HG03039 (cell line): ENCODE measurements at regions not wholly inside any gene's neighbourhood (a gene's known extent, or its start where the extent isn't known, plus 50 kb on each side); places are given as distances from the start of the nearest gene placed in this dataset.

Source experiments
- ATAC-seq: cut with Tn5 transposase; IDR thresholded peaks from one replicate; pipeline ENCODE4 v1.9.1; 2021; ENCODE audit warnings: mild to moderate bottlenecking, moderate library complexity; ENCODE audit not compliant: unreplicated experiment

DNA sequence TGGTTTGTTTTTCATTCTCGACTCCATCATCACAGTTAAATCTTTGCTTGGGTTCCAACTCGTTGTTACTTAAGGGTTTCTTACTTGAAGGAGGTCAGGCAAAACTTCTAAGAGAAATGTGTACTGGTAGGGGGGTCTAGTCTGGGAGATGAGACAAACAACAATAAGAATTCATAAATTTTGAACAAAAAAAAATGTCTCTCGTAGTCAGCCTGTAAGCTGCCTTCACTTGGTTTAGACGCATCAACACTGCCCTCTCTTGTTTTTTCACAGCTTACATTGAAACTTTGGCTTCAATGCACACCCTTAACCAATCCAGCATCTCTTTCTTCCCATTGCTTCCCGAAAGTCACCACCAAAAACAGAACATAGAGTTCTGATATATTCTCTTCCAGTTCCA is 576.4 kb upstream of the PIK3C3 start:
- ATAC-seq = no peak

DNA sequence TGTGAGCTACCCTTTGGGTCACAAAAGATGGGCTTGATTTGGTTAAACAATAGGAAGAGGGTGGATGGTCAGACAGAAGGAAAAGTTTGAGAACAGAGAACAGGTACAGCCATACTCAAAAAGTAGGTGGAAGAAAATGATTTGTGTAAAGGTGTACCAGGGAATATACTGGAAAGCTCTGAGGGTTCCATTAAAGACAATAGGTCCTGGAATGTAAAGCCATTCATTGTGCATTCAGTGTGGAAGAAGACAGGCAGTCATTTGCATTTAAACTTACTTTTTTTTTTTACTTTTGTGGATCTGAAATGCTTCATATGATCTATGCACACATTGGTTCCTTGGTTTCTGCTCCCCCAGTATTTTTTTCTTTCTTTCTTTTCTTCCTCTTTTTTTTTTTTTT is 581.4 kb upstream of the PIK3C3 start:
- ATAC-seq = no peak

DNA sequence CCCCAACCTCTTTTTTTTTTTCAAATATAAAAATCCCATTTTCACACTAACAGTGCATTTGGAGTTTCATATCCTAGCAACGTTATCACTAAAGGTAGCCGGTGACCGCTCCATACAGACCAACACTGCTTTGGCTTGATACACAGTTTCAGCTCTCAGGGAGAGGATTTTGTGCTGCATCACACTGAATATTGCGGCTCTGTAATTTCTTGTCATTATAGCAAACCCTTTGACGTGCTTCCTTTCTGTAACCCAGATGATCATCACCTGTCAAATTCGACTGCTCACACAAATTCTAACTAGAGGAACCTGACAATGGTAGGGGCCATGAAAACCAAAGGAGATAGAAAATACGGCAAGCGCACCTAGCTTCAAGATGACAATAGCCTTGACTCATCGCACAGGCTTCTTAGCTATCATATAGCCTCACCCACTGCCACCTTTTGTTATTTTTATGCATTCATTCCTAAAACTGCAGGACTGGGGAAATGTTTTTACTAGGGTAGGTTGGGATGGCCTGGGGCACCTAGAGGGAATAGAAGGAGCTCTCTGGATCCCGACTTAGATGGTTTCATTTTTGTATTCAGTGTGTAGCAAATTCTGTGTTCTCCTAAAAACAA is 582.9 kb upstream of the PIK3C3 start:
- ATAC-seq = no peak

DNA sequence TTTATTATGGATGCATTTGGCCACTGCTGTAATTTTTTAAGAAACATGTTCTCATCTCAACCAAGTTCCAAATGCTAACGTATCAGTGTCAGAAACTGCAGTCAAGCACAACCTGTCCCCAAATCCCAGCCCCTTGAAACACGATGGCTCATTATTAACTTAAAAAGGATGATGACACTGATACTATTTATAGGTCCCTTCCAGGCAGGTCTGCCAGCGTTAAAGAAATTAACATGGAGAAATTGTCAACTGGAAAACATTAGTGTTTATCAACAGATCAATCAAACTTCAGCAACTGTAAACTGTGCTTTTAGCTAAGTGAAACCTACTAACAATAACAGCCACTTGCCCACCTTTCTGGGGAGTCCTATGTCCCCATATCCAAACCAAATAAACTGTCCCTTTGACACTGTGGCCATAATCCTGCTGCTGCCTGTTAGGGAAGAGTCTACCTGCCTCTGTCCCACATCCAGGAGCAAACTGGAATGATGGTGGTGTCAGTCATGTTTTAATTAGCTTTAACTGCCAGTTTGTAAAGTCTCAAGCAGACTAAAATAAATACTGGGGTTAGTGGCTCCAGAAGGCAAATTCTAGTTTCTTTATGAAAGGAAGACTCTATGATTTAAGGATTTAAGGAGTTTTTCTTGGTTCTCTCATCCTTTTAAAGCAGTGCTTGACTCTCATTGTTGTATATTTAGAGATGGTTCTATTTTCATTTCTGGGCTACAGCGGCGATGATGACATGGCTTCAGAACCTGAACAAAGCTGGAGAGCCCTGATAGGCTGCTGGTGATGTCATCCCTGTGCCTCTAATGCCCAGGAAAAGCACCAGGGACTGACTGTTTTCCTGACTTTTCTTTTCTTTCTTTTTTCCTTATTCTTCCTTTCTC is 583.6 kb upstream of the PIK3C3 start:
- no peak for ATAC-seq

DNA sequence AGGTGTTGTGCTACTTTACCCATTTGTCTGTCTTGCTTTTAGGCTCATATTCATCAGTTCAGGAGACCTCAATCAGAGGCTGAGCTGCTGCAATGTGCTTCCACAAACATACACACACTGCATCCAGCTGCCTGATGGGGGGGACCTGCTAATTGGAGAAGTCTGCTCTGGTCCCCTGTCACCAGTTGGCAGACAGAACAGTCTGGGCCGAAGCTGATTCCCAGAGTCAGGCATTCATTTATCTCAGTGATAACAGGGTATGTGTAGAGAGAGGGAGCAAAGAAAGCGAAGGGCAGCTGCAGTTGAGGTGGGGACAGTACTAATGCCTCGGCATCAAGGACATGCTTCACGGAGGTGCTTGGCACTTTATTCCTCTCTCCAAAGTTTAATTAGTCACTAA is 584.3 kb upstream of the PIK3C3 start:
- ATAC-seq = no peak

DNA sequence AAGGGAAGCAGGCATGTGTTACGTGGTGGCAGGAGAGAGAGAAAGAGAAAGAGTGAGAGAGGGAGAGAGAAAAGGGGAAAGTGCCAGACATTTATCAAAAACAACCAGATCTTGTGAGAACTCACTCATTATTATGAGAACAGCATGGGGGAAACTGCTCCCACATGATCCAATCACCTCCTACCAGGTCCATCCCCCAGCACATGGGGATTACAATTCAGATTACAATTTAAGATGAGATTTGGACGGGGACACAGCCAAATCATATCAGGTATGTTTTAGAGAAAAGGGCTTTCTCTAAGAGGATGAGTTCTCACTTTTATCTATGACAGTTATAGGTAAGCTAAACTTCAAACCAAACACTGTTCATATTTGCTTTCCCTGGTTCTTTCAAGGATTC is 597.3 kb upstream of the PIK3C3 start:
- ATAC-seq = no peak

DNA sequence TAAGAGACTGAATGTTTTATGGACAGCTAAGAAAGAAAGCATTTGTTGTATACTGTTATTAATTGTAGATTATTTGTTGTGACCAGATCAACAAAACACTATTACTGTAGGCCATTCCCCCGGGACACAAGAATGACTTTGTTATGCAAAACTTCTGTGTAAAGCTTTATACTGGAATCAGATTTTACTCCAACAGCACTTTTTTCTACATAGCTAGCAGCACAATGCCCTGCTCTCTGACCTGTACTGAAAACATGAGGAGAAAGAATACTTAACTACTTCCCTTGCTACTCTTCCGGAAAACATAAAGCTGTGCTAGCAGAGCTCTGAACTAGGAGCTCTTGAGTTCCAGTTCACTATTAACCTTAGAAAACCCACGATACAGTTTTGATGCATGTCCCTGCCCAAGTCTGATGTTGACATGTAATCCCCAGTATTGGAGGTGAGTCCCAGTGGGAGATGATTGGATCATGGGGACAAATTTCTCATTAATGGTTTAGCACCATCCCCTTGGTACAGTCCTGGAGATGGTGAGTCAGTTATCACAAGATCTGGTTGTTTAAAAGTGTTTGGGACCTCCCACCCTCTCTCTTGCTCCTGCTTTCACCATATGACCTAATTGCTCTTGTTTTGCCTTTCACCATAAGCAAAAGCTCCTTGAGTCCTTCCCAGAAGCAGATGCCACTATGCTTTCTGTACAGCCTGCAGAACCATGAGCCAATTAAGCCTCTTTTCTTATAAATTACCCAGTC is 601.1 kb upstream of the PIK3C3 start:
- ATAC-seq = no peak

DNA sequence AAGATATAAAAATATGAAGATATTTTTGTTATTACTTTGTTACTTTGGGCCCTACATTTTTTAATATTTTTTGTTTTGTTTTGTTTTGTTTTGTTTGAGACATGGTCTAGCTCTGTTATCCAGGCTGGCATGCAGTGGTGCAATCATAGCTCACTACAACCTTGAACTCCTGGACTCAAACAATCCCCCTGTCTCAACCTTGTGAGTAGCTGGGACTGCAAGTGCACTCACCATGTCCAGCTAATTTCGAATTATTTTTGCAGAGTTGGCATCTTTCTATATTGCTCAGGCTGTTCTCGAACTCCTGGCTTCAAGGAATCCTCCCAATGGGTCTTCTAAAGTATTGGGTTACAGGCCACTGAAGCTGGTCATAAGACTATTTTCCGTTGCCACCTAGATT is 603.6 kb upstream of the PIK3C3 start:
- no peak for ATAC-seq

DNA sequence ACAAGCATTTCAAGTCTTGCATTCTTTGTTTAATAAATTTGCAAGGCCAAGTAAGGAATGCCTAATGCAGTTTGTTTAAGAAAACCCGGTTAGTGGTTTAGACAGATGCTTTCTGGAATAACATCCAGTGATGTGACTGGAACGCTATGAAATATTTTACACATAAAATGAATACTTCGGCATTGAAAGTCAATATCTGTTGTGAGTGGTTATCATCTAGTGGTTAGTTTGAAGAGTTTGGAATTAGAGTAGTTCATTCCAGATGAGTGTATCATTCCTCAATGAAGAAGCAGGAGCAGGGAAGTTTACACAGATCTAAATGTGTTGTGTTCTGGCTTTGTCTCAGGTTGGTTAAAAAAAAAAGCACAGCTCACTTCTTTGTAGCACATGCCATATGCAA is 608.0 kb upstream of the PIK3C3 start:
- no peak for ATAC-seq

DNA sequence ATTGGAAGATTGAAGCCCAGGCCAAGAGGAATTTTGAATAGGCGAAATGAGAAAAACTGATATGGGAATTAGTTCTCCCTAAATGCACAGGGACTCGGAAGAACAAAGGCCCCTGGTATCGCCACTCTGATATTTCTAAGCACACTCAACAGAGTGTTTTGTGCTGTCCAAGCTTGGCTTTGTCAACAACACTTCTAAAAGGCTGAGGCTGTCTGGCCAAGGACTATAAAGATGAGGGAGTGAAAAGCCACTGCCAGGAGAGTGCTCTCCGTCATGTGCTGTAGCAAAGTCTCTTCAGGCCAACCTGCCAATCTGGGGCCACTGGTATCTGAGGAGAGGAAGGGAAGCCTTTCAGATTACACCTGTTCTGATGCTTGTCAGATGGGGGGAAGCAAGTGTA is 611.2 kb upstream of the PIK3C3 start:
- ATAC-seq = no peak

DNA sequence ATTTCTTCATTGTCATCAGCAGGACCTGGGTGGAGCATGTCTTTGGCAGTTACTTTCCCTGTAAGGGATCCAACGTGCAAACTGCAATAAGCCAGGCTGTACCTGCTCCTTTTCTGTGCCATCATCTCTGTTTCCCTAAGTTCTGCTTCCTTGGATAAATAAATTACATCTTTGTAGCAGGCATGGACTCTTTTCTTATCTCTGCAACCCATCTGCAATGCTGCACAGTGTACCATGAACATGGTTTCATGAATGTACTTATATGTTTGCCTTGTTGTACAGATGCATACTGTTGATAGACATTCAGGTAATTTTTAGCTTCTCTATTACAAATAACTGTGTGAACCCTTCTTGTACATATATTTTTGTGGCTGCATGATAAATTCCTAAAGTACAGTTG is 616.7 kb upstream of the PIK3C3 start:
- no peak for ATAC-seq

DNA sequence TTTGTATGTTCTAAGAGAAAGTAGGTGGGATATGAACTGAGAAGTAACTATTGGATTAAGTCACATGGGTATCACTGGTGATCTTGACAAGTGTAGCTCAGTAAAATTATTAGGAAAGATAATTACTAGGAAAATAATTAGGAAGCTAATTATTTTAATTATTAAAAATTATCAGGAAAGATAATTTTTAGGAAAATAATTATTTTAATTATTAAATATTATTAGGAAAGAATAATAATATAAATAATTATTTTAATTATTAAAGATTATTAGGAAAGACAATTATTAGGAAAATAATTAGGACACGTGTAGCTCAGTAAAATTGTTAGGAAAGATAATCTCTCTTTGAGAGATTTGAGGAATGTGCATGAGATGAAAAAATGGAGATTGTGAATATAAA is 623.4 kb upstream of the PIK3C3 start:
- no peak for ATAC-seq

DNA sequence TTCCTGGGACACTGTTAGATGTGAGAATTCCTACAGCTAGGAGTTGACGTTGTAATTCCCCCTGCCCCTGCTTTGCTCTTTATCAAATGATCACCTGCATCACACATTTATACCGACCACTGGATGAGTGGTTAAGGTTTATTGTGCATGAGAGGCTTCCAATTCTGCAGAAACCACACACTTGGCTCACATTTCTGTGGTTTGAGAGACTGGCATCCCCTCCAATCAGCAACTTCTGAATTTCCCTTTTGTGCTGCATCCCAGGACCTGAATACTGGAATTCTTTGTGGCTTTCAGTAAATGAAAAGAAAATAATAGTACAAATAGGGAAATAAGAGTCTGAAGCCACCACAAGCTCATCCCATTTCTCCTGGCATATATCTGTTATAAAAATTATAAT is 628.7 kb upstream of the PIK3C3 start:
- no peak for ATAC-seq

DNA sequence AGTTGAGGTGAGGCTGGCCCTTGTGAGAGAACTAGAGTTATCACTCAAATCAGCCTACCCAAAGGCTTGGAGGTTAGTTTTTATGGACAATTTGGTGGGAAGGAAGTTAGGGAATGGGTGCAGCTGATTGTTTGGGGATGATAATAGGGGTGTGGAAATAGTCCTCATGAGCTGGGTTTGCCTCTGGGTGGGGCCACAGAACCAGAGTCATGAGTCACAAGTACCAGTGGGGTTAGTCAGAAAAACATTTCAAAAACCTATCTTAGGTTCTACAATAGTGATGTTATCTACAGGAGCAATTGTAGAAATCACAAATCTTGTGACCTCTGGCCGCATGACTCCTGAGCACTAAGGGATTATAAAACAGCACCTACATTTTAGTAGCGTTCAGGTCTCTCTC is 630.1 kb upstream of the PIK3C3 start:
- ATAC-seq = no peak

DNA sequence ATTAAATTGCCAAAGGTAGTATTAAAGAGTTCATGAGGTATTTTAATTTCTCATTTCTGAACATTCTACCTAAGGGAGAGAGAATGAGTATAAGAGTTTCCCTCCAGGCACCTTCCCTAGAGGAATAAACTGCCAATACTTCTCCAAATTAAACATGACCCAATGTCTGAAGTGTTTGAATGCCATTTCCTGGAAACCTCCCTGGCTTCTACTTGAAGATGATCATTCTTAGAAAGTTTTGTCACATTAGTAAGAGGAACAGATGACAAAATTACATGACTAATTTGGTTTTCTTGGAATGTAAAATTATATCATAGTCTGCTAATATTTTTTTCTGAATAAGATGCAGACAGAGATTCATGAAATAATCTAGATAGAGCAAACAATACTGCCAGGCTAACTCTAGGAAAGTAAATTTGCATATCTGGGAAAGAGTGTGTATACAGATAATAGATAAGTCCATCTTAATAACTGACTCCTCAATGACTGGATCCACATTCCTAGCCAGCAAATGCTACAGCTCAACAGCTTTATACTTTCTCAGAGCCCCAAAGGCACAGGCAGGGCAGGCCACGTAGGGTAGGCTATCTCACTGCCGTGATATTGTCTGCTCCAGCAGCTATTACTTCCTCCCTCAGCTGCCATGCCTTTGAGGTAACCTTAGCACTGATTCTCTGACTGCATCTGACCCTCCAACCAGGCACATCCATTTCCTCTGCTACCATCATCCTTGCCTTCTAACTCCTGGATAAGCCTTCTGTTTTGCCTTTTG is 630.8 kb upstream of the PIK3C3 start:
- no peak for ATAC-seq

DNA sequence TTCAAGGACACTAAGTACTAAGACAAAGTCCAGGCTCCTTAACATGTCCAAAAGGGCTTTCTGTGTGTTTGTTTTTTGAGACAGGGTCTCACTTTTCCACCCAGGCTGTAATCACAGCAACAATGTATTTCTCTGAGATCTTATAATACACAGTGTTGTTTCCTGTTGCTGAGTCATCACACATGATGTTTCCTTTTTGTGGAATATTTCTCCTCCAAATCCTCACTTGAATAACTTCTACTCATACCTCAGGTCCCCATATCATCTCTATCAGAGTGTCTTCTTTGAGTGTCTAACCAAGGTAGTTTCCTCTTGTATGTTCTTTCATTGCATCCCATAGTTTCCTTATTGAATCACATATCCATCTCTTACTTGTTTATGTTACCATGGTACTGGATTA is 632.0 kb upstream of the PIK3C3 start:
- no peak for ATAC-seq

DNA sequence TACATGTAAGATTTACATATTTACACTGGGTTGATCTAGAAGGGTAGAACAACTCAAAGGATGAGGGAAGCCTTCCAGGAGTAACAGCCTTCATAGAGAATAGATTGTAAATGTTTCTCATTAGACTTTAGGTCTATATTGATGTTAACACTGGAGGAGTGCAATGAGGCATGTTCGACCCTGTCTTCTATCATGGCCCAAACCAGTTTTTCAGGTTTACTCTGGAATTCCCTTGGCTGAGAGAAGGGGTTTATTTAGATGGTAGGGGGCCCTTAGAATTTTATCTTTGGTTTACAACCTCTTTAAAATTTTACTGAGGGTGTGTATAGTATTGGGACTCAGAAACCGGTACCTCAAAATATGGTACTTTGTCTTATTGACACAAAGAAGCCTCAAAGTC is 634.9 kb upstream of the PIK3C3 start:
- ATAC-seq = no peak

DNA sequence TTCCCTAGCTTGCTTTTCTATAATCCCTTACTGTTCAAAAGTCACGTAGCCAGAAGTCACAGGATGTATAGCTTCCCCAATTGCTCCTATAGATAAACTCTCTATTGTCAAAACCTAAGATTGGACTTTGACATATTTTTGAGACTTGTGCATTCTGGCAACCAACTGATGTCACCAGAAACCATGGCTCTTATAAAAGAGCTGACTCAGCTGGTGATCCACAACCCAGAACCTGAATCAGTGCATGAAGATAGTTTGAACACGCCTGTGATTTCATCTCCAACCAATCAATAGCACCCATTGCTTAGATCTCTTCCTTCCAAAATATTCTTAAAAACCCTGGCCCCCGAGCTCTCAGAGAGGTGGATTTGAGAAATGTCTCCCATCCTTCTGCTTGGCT is 639.9 kb upstream of the PIK3C3 start:
- ATAC-seq = no peak

DNA sequence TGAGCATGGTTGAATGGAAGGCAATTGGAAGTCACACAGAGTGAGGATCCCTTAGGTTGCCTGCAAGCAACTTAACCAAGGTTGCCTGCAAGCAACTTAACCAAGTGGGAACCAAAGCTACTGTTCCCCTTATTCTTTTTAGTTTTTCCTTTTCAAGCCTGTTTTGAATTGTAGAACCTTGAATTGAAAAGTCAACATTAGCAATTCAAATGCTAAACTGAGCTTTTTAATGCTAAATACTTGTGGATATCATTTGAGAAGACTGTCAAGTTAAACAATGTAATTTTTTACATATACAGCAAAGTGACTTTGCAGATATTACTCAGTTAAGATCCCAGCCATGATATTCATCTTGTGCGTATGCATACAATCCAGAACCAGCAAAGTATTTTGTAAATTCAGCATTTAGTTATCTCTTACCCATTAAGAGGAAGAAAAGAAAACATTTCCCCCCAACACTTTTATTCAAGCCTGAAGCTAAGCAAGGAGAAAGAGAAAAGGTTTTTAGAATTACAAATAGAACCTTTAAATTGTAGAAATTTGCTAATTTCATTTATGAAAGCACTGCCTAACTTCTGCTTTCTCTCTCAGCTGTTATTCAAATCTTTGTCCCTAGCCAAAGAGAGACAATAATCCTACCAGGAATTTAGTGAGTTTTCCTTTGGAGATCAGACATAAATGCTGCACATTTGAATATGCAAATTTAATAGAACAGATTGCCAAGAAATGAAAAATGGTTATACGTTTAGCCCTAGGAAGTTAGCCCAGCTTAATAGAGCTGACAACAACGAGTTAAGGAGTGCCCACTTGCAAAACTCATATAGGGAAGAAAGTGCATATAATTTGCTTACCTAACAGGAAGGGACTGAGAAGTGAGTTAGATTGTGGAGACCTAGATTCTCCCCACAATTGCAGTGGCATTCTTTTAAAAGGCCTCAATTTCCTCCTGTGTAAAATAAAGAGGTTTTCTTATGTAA is 643.2 kb upstream of the PIK3C3 start:
- ATAC-seq = no peak

DNA sequence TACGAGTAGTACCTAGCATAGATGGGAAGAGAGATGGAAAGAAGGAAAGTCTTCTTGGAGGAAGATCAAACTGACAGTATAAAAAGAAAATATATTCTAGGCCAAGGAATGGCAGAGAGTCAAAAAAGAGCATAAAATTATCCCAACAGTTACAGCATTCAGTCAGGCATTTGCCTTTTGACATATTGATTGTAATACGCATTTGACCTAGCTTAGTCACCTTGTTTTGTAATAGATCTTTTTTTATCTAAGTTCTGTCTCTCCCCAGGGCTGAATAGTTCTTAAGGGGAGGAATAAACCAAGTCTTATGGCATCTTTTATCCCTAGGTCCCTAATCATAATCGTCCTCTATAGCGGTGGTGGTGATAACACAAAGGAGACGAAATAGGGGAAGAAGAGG is 657.3 kb upstream of the PIK3C3 start:
- ATAC-seq = no peak
